ENCODE measurements at regions not wholly inside any gene's neighbourhood (a gene's known extent, or its start where the extent isn't known, plus 50 kb on each side); places are given as distances from the start of the nearest gene placed in this dataset.
"Not testable (repeated sequence)": the region's sequence is repeated elsewhere in the genome, so short reads cannot be mapped to it uniquely, and the experiment has no call there.

DNA sequence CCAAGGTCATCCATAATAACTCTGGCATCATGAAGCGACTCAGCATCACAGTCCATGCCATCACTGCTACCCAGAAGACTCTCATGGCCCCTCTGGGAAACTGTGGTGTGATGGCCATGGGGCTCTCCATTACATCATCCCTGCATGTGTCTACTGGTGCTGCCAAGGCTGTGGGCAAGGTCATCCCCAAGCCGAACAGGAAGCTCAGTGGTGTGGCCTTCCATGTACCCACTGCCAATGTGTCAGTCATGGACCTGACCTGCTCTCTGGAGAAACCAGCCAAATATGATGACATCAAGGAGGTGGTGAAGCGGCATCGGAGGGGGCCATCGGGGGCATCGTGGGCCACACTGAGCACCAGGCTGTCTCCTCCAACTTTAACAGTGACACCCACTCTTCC, 65.1 kb upstream of the ARHGAP29 start:
- DNase-seq (ENCODE audit: low spot score), result no peak

- DNase-seq (ENCODE audit: low spot score), result no peak
Measured at GRCh38 chr1:94301186-94301585, 63.8 kb upstream of the ARHGAP29 start.

- no peak for DNase-seq (ENCODE audit: low spot score)
Measured at GRCh38 chr1:94300731-94301130, 63.3 kb upstream of the ARHGAP29 start.

- DNase-seq (ENCODE audit: low spot score), result peak; percentile 69
Measured at GRCh38 chr1:94299627-94300553, 62.5 kb upstream of the ARHGAP29 start.

DNA sequence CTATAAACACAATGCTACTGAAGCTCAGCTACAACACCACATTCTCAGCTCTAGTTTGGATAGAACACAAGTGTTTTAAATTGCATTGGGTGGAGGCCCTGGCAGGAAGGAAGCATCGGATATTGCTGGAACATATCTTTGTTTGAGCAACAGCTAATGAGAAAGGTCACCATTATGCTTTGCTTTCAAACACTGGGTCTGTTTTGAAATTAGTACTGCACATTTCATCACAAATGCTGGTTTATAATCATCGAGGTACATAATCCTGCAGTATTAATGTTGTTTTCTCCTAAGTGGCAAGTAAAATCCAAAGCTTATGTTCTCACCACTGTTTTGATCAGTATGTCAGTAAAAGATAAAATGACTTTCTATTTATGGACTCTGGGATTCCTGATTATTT, 61.5 kb upstream of the ARHGAP29 start:
- no peak for DNase-seq (ENCODE audit: low spot score)

- DNase-seq (ENCODE audit: low spot score), result no peak
Measured at GRCh38 chr1:94296018-94296417, 58.6 kb upstream of the ARHGAP29 start.

DNA sequence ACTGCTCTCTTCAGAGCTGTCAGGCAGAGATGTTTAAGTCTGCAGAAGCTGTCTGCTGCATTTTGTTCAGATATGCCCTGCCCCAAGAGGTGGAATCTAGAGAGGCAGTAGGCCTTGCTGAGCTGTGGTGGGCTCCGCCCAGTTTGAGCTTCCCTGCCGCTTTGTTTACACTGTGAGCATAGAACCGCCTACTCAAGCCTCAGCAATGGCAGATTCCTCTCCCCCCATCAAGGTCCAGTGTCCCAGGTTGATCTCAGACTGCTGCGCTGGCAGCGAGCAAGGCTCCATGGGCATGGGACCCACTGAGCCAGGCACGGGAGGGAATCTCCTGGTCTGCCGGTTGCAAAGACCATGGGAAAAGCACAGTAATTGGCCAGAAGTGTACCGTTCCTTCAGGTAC, 55.6 kb upstream of the ARHGAP29 start:
- not testable (repeated sequence) for DNase-seq (ENCODE audit: low spot score)

- DNase-seq (ENCODE audit: low spot score), result not testable (repeated sequence)
Measured at GRCh38 chr1:94289244-94289643, 51.9 kb upstream of the ARHGAP29 start.
